OCI-LY7 (cell line): ENCODE measurements at regions not wholly inside any gene's neighbourhood (a gene's known extent, or its start where the extent isn't known, plus 50 kb on each side); places are given as distances from the start of the nearest gene placed in this dataset.

ENCODE experiments used
- BruUV-seq: library from RNA; stranded (reverse); fragments of 400-500 nt; replicated peaks from 2 replicates; lab custom pipeline; 2021; lab: Mats Ljungman, UMichigan
- CTCF ChIA-PET: fragments of 300-600 bp; sonication (Branson Sonifier 250); formaldehyde crosslinking; loops from one replicate; lab custom pipeline; 2022; ENCODE audit warnings: antibody characterized with exemption; ENCODE audit not compliant: unreplicated experiment; lab: Charles Lee
- POLR2A ChIA-PET: fragments of 300-600 bp; sonication (Branson Sonifier 250); formaldehyde crosslinking; loops from one replicate; lab custom pipeline; 2022; ENCODE audit warnings: antibody characterized with exemption; lab: Charles Lee
- DNase-seq: peaks from one replicate; pipeline ENCODE4 v3.0.0-alpha.2; 2015; ENCODE audit warnings: low spot score
- H2AFZ ChIP-seq: fragments of 200-600 bp; sonication (generic), shearing (Covaris generic); 2 replicates; pipeline ENCODE4 v1.6.1; 2014; ENCODE audit warnings: mild to moderate bottlenecking, antibody characterized with exemption, low read length, moderate library complexity
- H3K27ac ChIP-seq: fragments of 200-600 bp; sonication (generic); 2 replicates; pipeline ENCODE4 v1.5.1; 2014; ENCODE audit warnings: mixed run types, low read depth, mild to moderate bottlenecking, moderate library complexity, low read length, inconsistent platforms; ENCODE audit not compliant: poor library complexity, severe bottlenecking
- H3K36me3 ChIP-seq: fragments of 200-600 bp; sonication (generic); 2 replicates; pipeline ENCODE4 v1.6.1; 2014; ENCODE audit warnings: mild to moderate bottlenecking, antibody characterized with exemption, low read length, moderate library complexity, mixed read lengths; ENCODE audit not compliant: insufficient read depth
- H3K4me1 ChIP-seq: fragments of 200-600 bp; sonication (generic); 2 replicates; pipeline ENCODE4 v1.5.1; 2014; ENCODE audit warnings: mild to moderate bottlenecking, low read length; ENCODE audit not compliant: insufficient read depth, poor library complexity, severe bottlenecking
- H3K4me2 ChIP-seq: fragments of 200-600 bp; sonication (generic); 2 replicates; pipeline ENCODE4 v1.6.1; 2014; ENCODE audit warnings: mild to moderate bottlenecking, low read length
- H3K4me3 ChIP-seq: fragments of 200-600 bp; sonication (generic); 2 replicates; pipeline ENCODE4 v1.5.1; 2014; ENCODE audit warnings: mild to moderate bottlenecking, low read depth, low read length; ENCODE audit not compliant: poor library complexity, severe bottlenecking
- H3K79me2 ChIP-seq: fragments of 200-600 bp; sonication (generic); 2 replicates; pipeline ENCODE4 v1.6.1; 2016; ENCODE audit warnings: low read depth, mild to moderate bottlenecking, low read length, moderate library complexity, mixed read lengths; ENCODE audit not compliant: insufficient read depth
- H3K9me2 ChIP-seq: fragments of 200-600 bp; sonication (generic); 2 replicates; pipeline ENCODE4 v1.6.1; 2016; ENCODE audit warnings: mild to moderate bottlenecking, low read length, mixed read lengths; ENCODE audit not compliant: insufficient read depth
- H3K9me3 ChIP-seq: fragments of 200-600 bp; sonication (generic); 2 replicates; pipeline ENCODE4 v1.6.1; 2014; ENCODE audit warnings: mild to moderate bottlenecking, mixed run types, low read length, mixed read lengths
- H4K20me1 ChIP-seq: fragments of 200-600 bp; sonication (generic); 2 replicates; pipeline ENCODE4 v1.6.1; 2014; ENCODE audit warnings: mild to moderate bottlenecking, antibody characterized with exemption, low read length, moderate library complexity, mixed read lengths; ENCODE audit not compliant: insufficient read depth
- EZH2phosphoT487 ChIP-seq: fragments of 200-600 bp; sonication (generic); IDR thresholded peaks from 2 replicates; pipeline ENCODE4 v1.6.1; 2018; ENCODE audit warnings: low read depth, borderline replicate concordance, mild to moderate bottlenecking, mixed run types, antibody characterized with exemption, low read length, moderate library complexity, mixed read lengths
- intact Hi-C: fragments of 100-400 bp; cut with micrococcal nuclease; formaldehyde crosslinking; loops from one replicate; pipeline ENCODE4 v1.10.0; 2022; ENCODE audit not compliant: unreplicated experiment
- TF ChIP-seq, protein P1 (sequence below): fragments of 200-600 bp; sonication (generic); conservative IDR thresholded peaks from 2 replicates; pipeline ENCODE4 v1.5.1; 2014; ENCODE audit warnings: mild to moderate bottlenecking, antibody characterized with exemption, low read length, moderate library complexity, mixed read lengths

- Histone ChIP-seq H3K36me3 (no peaks in the 10 kb centered on the region), H3K27ac (no peak overlapping the region), H3K4me1 (no peaks in the 10 kb centered on the region), H3K79me2 (no peaks in the 10 kb centered on the region), H2AFZ (no peak overlapping the region), H3K4me2 (peak overlapping the region; percentile 34; the same call in 1 of the 2 replicates), H3K9me2 (no peaks in the 10 kb centered on the region), H3K9me3 (no peaks in the 10 kb centered on the region), H3K4me3 (no peak overlapping the region), H4K20me1 (no peaks in the 10 kb centered on the region)
- intact Hi-C loops, result no loop called here
- no peak for DNase-seq
- no TSS peak for BruUV-seq
- ChIA-PET CTCF (no interaction called here), POLR2A (interaction anchor here (0.6 kb wide), 1 partner anchor 534 kb away, joined by 3 read pairs; no protein-coding TSS in a partner anchor)
- TF ChIP-seq, protein P1, sequence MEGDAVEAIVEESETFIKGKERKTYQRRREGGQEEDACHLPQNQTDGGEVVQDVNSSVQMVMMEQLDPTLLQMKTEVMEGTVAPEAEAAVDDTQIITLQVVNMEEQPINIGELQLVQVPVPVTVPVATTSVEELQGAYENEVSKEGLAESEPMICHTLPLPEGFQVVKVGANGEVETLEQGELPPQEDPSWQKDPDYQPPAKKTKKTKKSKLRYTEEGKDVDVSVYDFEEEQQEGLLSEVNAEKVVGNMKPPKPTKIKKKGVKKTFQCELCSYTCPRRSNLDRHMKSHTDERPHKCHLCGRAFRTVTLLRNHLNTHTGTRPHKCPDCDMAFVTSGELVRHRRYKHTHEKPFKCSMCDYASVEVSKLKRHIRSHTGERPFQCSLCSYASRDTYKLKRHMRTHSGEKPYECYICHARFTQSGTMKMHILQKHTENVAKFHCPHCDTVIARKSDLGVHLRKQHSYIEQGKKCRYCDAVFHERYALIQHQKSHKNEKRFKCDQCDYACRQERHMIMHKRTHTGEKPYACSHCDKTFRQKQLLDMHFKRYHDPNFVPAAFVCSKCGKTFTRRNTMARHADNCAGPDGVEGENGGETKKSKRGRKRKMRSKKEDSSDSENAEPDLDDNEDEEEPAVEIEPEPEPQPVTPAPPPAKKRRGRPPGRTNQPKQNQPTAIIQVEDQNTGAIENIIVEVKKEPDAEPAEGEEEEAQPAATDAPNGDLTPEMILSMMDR, result no peak
- TF ChIP-seq EZH2phosphoT487, result no peak
These were observed 62.4 kb downstream of the FZD1 start for GRCh38 chr7:91326516-91327199.

DNA sequence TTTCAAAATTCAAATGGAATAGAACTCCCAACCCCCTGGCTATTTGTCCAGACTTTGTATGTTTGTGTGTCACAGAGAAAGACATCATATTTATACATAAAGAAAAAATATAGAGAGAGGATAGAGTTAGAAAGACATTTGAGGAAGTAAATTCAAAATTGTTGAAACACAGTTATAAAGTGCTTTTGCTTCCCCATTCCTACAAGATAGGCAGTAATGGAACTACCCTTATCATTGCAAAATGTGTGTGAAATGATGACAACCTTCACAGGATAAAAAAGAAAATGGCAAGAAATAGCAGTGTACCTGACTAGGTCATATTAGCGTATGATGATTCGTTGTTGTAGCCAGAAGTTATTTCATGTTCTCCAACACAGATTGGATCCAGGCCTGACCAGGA, 63.1 kb downstream of the FZD1 start:
- DNase-seq, result no peak
- no peaks in the 10 kb centered on the region for H3K9me2 ChIP-seq
- H3K4me3 ChIP-seq, result no peak overlapping the region
- no peaks in the 10 kb centered on the region for H3K36me3 ChIP-seq
- H3K4me2 ChIP-seq, result no peak overlapping the region
- no peak overlapping the region for H2AFZ ChIP-seq
- intact Hi-C loops, result no loop called here
- H3K79me2 ChIP-seq, result no peaks in the 10 kb centered on the region
- H3K4me1 ChIP-seq, result no peaks in the 10 kb centered on the region
- CTCF ChIA-PET, result no interaction called here
- no peak for TF ChIP-seq EZH2phosphoT487
- TF ChIP-seq, protein P1, result no peak
- POLR2A ChIA-PET, result interaction anchor here (0.7 kb wide), 1 partner anchor 243 kb away, joined by 3 read pairs; no protein-coding TSS in a partner anchor
- no TSS peak for BruUV-seq
- no peaks in the 10 kb centered on the region for H4K20me1 ChIP-seq
- H3K9me3 ChIP-seq, result no peaks in the 10 kb centered on the region
- H3K27ac ChIP-seq, result no peak overlapping the region

DNA sequence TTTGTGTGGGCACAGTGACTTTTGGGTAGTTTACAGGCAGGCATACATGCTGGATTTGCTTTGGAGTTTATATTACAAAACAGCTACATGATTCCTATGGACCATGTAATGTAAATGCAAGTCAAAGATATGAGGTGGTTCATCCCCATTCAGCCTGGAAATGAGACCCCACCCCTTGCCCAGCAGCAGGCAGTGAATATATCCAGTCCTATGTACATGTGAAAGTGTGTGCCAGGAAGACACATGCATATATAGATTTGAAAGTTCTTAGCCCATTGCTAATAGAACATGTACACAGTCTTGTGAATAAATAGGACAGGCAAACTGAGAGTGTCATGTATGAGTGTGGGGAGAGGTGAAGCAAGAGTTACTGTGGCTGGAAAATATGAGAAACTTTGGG, 65.3 kb downstream of the FZD1 start:
- TF ChIP-seq, protein P1, result no peak
- no TSS peak for BruUV-seq
- Histone ChIP-seq H3K4me3 (no peak overlapping the region), H3K9me2 (no peaks in the 10 kb centered on the region), H3K27ac (no peak overlapping the region), H2AFZ (no peak overlapping the region), H3K9me3 (no peaks in the 10 kb centered on the region), H3K4me1 (no peaks in the 10 kb centered on the region), H4K20me1 (no peaks in the 10 kb centered on the region), H3K36me3 (no peaks in the 10 kb centered on the region), H3K79me2 (no peaks in the 10 kb centered on the region), H3K4me2 (no peak overlapping the region)
- intact Hi-C loops, result no loop called here
- CTCF ChIA-PET, result no interaction called here
- no peak for DNase-seq
- POLR2A ChIA-PET, result no interaction called here
